NB4 (cell line): ENCODE measurements at regions not wholly inside any gene's neighbourhood (a gene's known extent, or its start where the extent isn't known, plus 50 kb on each side); places are given as distances from the start of the nearest gene placed in this dataset.

ENCODE experiments used
- DNase-seq: peaks from one replicate; pipeline ENCODE4 v3.0.0; 2010; ENCODE audit warnings: low read depth
- H3K4me3 ChIP-seq: one replicate; pipeline ENCODE4 v1.5.1; 2011; ENCODE audit warnings: mild to moderate bottlenecking, low read depth, low read length, moderate library complexity
- CTCF ChIP-seq: IDR thresholded peaks from one replicate; pipeline ENCODE4 v1.5.1; 2012; ENCODE audit warnings: low read depth, low read length
- MAX ChIP-seq: IDR thresholded peaks from 2 replicates; pipeline ENCODE4 v1.6.1; 2011; ENCODE audit warnings: low read depth, low read length
- MYC ChIP-seq: IDR thresholded peaks from 2 replicates; pipeline ENCODE4 v1.6.1; 2011; ENCODE audit warnings: low read depth, low read length
- POLR2A ChIP-seq: IDR thresholded peaks from 2 replicates; pipeline ENCODE4 v1.6.1; 2011; ENCODE audit warnings: mild to moderate bottlenecking; ENCODE audit not compliant: insufficient read length; ENCODE audit errors: extremely low read depth

- DNase-seq = no peak
- TF ChIP-seq MYC = no peak
- no peak for TF ChIP-seq CTCF
- no peak for TF ChIP-seq POLR2A
- no peak overlapping the region for H3K4me3 ChIP-seq
These were observed 339.7 kb upstream of the PITX2 start for GRCh38 chr4:110962616-110963015.

GRCh38 chr4:110963662-110964280, 340.9 kb upstream of the PITX2 start:
- TF ChIP-seq MYC = no peak
- no peak for TF ChIP-seq POLR2A
- TF ChIP-seq MAX = no peak
- no peak for TF ChIP-seq CTCF
- DNase-seq = no peak
- no peak overlapping the region for H3K4me3 ChIP-seq

- TF ChIP-seq MAX (no peak), MYC (no peak), POLR2A (no peak), CTCF (no peak)
- H3K4me3 ChIP-seq = no peak overlapping the region
These were observed 345.1 kb upstream of the PITX2 start for GRCh38 chr4:110967936-110968335.

GRCh38 chr4:110970642-110971041, 347.8 kb upstream of the PITX2 start:
- TF ChIP-seq MYC (no peak), CTCF (peak; percentile 81)
- peak; percentile 69 for DNase-seq
- H3K4me3 ChIP-seq = no peak overlapping the region

More at GRCh38 chr4:110967936-110968335, 345.1 kb upstream of the PITX2 start:
- no peak for DNase-seq

GRCh38 chr4:110975338-110975737, 352.5 kb upstream of the PITX2 start:
- TF ChIP-seq MYC = no peak
- no peak for TF ChIP-seq CTCF
- no peak for TF ChIP-seq POLR2A
- H3K4me3 ChIP-seq = no peak overlapping the region
- no peak for DNase-seq

GRCh38 chr4:110977554-110977953, 354.7 kb upstream of the PITX2 start:
- DNase-seq = no peak

More at GRCh38 chr4:110977554-110977953, 354.7 kb upstream of the PITX2 start:
- H3K4me3 ChIP-seq = no peak overlapping the region
- no peak for TF ChIP-seq POLR2A
- TF ChIP-seq MYC = no peak
- TF ChIP-seq MAX = no peak
- no peak for TF ChIP-seq CTCF
